Neural progenitor cell (in vitro differentiated cells): ENCODE measurements at regions not wholly inside any gene's neighbourhood (a gene's known extent, or its start where the extent isn't known, plus 50 kb on each side); places are given as distances from the start of the nearest gene placed in this dataset.

Experiments used
- DNase-seq: peaks from one replicate; pipeline ENCODE4 v3.0.0-alpha.2; 2016; ENCODE audit warnings: low spot score
- H2AFZ ChIP-seq: fragments of 200-600 bp; sonication (generic); replicated peaks from 2 replicates; pipeline ENCODE4 v1.6.1; 2016; ENCODE audit warnings: antibody characterized with exemption
- H3F3A ChIP-seq: fragments of 200-600 bp; sonication (generic); 2 replicates; pipeline ENCODE4 v1.6.1; 2016; ENCODE audit warnings: antibody characterized with exemption, low read depth
- H3K27ac ChIP-seq: fragments of 200-600 bp; sonication (generic); 2 replicates; pipeline ENCODE4 v1.5.1; 2016; ENCODE audit warnings: mild to moderate bottlenecking
- H3K27me3 ChIP-seq: fragments of 200-600 bp; sonication (generic); 2 replicates; pipeline ENCODE4 v1.6.1; 2016; ENCODE audit warnings: mild to moderate bottlenecking, moderate library complexity
- H3K36me3 ChIP-seq: fragments of 200-600 bp; sonication (generic); 2 replicates; pipeline ENCODE4 v1.5.1; 2016
- H3K4me1 ChIP-seq: fragments of 200-600 bp; sonication (generic); 2 replicates; pipeline ENCODE4 v1.6.1; 2016; ENCODE audit warnings: mixed run types
- H3K4me2 ChIP-seq: fragments of 200-600 bp; sonication (generic); 2 replicates; pipeline ENCODE4 v1.6.1; 2016
- H3K4me3 ChIP-seq: fragments of 200-600 bp; sonication (generic); 2 replicates; pipeline ENCODE4 v1.5.1; 2016
- H3K79me2 ChIP-seq: fragments of 200-600 bp; sonication (generic); 2 replicates; pipeline ENCODE4 v1.6.1; 2016; ENCODE audit warnings: low read depth
- H3K9ac ChIP-seq: fragments of 200-600 bp; sonication (generic); 2 replicates; pipeline ENCODE4 v1.6.1; 2016
- H3K9me3 ChIP-seq: fragments of 200-600 bp; sonication (generic); 2 replicates; pipeline ENCODE4 v1.5.1; 2016; ENCODE audit warnings: low read depth
- H4K20me1 ChIP-seq: fragments of 200-600 bp; sonication (generic); 2 replicates; pipeline ENCODE4 v1.6.1; 2016; ENCODE audit warnings: low read depth
- H3K27ac Mint-ChIP-seq: 3 replicates; pipeline ENCODE4 v1.8.0; 2021; ENCODE audit warnings: mixed read lengths
- H3K27me3 Mint-ChIP-seq: 2 replicates; pipeline ENCODE4 v1.8.0; 2022; ENCODE audit warnings: low read depth, mild to moderate bottlenecking, inconsistent platforms, moderate library complexity, mixed read lengths; ENCODE audit not compliant: insufficient read depth
- H3K36me3 Mint-ChIP-seq: 3 replicates; pipeline ENCODE4 v1.8.0; 2021; ENCODE audit warnings: mixed read lengths
- H3K4me1 Mint-ChIP-seq: 3 replicates; pipeline ENCODE4 v1.8.0; 2021; ENCODE audit warnings: mixed read lengths
- H3K4me3 Mint-ChIP-seq: 3 replicates; pipeline ENCODE4 v1.8.0; 2021; ENCODE audit warnings: mild to moderate bottlenecking, moderate library complexity, mixed read lengths
- H3K9me3 Mint-ChIP-seq: 3 replicates; pipeline ENCODE4 v1.8.0; 2020; ENCODE audit warnings: mixed read lengths
- EZH2 ChIP-seq: fragments of 200-600 bp; sonication (generic); IDR thresholded peaks from 2 replicates; pipeline ENCODE4 v1.6.1; 2017; ENCODE audit warnings: antibody characterized with exemption, mild to moderate bottlenecking, moderate library complexity
- EZH2phosphoT487 ChIP-seq: fragments of 200-600 bp; sonication (generic); IDR thresholded peaks from 2 replicates; pipeline ENCODE4 v1.6.1; 2017; ENCODE audit warnings: antibody characterized with exemption
- TF ChIP-seq, protein P1 (sequence below): fragments of 200-600 bp; sonication (generic); IDR thresholded peaks from 2 replicates; pipeline ENCODE4 v1.5.1; 2017; ENCODE audit warnings: antibody characterized with exemption, mild to moderate bottlenecking

DNA sequence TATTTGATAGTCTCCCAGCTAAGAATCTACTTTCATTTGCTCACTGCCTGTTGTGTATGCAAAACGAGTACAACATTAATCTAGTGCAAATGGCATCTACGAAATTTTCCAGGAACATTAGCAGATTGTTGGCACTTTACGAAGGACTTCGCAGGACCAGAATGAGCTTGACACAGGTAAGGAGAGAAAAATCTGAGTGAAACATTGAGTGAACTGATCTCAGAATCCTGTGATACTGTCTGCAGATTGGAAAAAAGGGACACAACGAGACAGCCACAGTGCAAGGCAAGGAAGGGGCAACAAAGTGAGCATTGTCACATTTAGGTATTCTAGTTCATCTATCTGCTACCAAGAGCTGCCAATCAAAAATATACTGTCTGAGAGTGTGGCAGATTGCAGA, 350.5 kb downstream of the ZNF608 start:
- Mint-ChIP-seq H3K27me3 (peaks cover 7% of the 10 kb centered on the region), H3K36me3 (peaks cover 3% of the 10 kb centered on the region), H3K4me3 (no peak overlapping the region), H3K27ac (no peak overlapping the region), H3K9me3 (peaks cover 6% of the 10 kb centered on the region), H3K4me1 (peaks cover 58% of the 10 kb centered on the region)
- TF ChIP-seq EZH2phosphoT487 (no peak), EZH2 (no peak)
- TF ChIP-seq, protein P1, sequence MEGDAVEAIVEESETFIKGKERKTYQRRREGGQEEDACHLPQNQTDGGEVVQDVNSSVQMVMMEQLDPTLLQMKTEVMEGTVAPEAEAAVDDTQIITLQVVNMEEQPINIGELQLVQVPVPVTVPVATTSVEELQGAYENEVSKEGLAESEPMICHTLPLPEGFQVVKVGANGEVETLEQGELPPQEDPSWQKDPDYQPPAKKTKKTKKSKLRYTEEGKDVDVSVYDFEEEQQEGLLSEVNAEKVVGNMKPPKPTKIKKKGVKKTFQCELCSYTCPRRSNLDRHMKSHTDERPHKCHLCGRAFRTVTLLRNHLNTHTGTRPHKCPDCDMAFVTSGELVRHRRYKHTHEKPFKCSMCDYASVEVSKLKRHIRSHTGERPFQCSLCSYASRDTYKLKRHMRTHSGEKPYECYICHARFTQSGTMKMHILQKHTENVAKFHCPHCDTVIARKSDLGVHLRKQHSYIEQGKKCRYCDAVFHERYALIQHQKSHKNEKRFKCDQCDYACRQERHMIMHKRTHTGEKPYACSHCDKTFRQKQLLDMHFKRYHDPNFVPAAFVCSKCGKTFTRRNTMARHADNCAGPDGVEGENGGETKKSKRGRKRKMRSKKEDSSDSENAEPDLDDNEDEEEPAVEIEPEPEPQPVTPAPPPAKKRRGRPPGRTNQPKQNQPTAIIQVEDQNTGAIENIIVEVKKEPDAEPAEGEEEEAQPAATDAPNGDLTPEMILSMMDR, result no peak
- no peak overlapping the region for H3K4me3 ChIP-seq
- no peak overlapping the region for H2AFZ ChIP-seq
- peaks cover 41% of the 10 kb centered on the region for H3K27me3 ChIP-seq
- no peaks in the 10 kb centered on the region for H3K9me3 ChIP-seq
- peaks cover 6% of the 10 kb centered on the region for H4K20me1 ChIP-seq
- H3K9ac ChIP-seq, result no peak overlapping the region
- H3F3A ChIP-seq, result peaks cover 20% of the 10 kb centered on the region
- no peak for DNase-seq
- H3K36me3 ChIP-seq, result no peaks in the 10 kb centered on the region
- H3K79me2 ChIP-seq, result no peaks in the 10 kb centered on the region
- no peak overlapping the region for H3K27ac ChIP-seq
- H3K4me2 ChIP-seq, result no peak overlapping the region
- H3K4me1 ChIP-seq, result peaks cover 37% of the 10 kb centered on the region

DNA sequence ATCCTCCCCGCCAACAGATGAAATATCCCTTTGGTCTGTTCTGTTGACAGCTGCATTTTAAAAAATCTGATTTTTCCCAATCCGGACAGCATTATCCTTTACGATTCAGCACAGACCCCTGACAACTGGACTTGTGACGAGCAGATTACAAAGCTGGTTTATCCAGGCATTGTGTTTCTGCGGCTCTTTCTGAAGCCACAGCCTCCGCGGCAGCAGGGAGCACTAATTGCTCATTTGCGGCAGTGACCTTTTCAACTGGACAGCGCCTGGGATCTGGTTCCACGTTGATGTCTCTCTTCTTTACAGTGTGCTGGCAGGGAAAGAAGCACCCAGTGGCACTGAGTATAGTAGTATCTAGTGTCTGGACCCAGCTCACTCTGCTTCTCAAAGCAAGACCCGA, 351.2 kb downstream of the ZNF608 start:
- Mint-ChIP-seq H3K27ac (no peak overlapping the region), H3K36me3 (peaks cover 2% of the 10 kb centered on the region), H3K4me3 (peak overlapping the region; percentile 78), H3K9me3 (peaks cover 12% of the 10 kb centered on the region), H3K27me3 (peaks cover 7% of the 10 kb centered on the region), H3K4me1 (peaks cover 58% of the 10 kb centered on the region)
- H3K27ac ChIP-seq, result no peak overlapping the region
- no peak overlapping the region for H3K4me2 ChIP-seq
- H4K20me1 ChIP-seq, result peaks cover 6% of the 10 kb centered on the region
- H3K79me2 ChIP-seq, result no peaks in the 10 kb centered on the region
- H3K36me3 ChIP-seq, result no peaks in the 10 kb centered on the region
- TF ChIP-seq EZH2phosphoT487, result peak; percentile 90
- TF ChIP-seq, protein P1, result no peak
- DNase-seq, result peak; percentile 85
- peaks cover 37% of the 10 kb centered on the region for H3K4me1 ChIP-seq
- no peak overlapping the region for H2AFZ ChIP-seq
- peaks cover 20% of the 10 kb centered on the region for H3F3A ChIP-seq
- H3K9me3 ChIP-seq, result no peaks in the 10 kb centered on the region
- H3K27me3 ChIP-seq, result peaks cover 41% of the 10 kb centered on the region
- no peak overlapping the region for H3K4me3 ChIP-seq
- H3K9ac ChIP-seq, result no peak overlapping the region

DNA sequence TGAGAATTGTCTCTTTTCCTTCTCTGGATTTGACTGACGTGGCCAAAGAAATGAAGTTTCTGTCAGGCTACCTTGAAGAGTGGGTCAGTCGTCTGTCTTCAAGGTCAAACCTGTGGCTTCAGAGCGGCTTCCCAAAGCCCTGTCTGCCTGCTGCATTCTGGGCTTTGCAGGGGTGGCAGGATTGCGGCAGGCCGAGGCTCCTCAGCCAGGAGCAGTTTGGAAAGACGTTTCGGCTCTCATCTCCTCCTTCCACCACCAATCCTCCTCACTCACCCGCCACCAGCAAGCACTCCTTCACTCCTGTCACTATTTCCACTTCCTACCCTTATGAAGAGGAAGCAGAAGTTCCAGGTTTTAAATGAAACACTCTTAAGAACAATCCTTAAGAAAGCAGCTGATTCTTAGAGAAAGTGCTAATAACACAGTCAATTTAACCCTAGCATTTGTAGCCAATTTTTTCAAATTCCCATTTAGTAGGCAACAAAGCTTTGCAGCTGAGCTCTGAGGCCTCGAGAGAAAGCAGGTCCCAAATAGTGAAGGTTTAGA, 351.7 kb downstream of the ZNF608 start:
- no peaks in the 10 kb centered on the region for H3K9me3 ChIP-seq
- no peak overlapping the region for H2AFZ ChIP-seq
- peaks cover 2% of the 10 kb centered on the region for H3K36me3 Mint-ChIP-seq
- H3K79me2 ChIP-seq, result no peaks in the 10 kb centered on the region
- no peaks in the 10 kb centered on the region for H3K36me3 ChIP-seq
- peaks cover 16% of the 10 kb centered on the region for H3K9me3 Mint-ChIP-seq
- H3F3A ChIP-seq, result peaks cover 20% of the 10 kb centered on the region
- no peak overlapping the region for H3K4me3 ChIP-seq
- H3K27ac Mint-ChIP-seq, result no peak overlapping the region
- H3K9ac ChIP-seq, result no peak overlapping the region
- peaks cover 7% of the 10 kb centered on the region for H3K27me3 Mint-ChIP-seq
- peaks cover 41% of the 10 kb centered on the region for H3K27me3 ChIP-seq
- H3K4me1 ChIP-seq, result peaks cover 37% of the 10 kb centered on the region
- H4K20me1 ChIP-seq, result peaks cover 6% of the 10 kb centered on the region
- TF ChIP-seq EZH2phosphoT487 (no peak), EZH2 (no peak)
- TF ChIP-seq, protein P1, result no peak
- peaks cover 58% of the 10 kb centered on the region for H3K4me1 Mint-ChIP-seq
- peak overlapping the region; percentile 78 for H3K4me3 Mint-ChIP-seq
- H3K27ac ChIP-seq, result no peak overlapping the region
- no peak for DNase-seq
- no peak overlapping the region for H3K4me2 ChIP-seq
